RWPE1 (cell line): ENCODE measurements at regions not wholly inside any gene's neighbourhood (a gene's known extent, or its start where the extent isn't known, plus 50 kb on each side); places are given as distances from the start of the nearest gene placed in this dataset.

Experiments used
- CTCF ChIA-PET: fragments of 350-600 bp; sonication (Branson Sonifier 250); formaldehyde crosslinking; extraction: SDS; loops from one replicate; lab custom pipeline; 2021; lab: Yijun Ruan, JAX
- POLR2A ChIA-PET: fragments of 400-600 bp; formaldehyde crosslinking; extraction: SDS; loops from one replicate; lab custom pipeline; 2020; ENCODE audit warnings: antibody characterized with exemption; ENCODE audit not compliant: low non-redundant PET; lab: Yijun Ruan, JAX
- DNase-seq: peaks from one replicate; pipeline ENCODE4 v3.0.0; 2012; ENCODE audit warnings: low spot score
- H3K27ac ChIP-seq: fragments of 450-650 bp; 2 replicates; pipeline ENCODE4 v1.5.1; 2017
- TF ChIP-seq, protein P1 (sequence below): fragments of 450-650 bp; conservative IDR thresholded peaks from 2 replicates; pipeline ENCODE4 v1.5.1; 2017; ENCODE audit warnings: low read depth, mild to moderate bottlenecking

- POLR2A ChIA-PET, result no interaction called here
- CTCF ChIA-PET, result interaction anchor here (0.9 kb wide), 1 partner anchor 322 kb away, joined by 4 read pairs; no protein-coding TSS in a partner anchor
- TF ChIP-seq, protein P1, sequence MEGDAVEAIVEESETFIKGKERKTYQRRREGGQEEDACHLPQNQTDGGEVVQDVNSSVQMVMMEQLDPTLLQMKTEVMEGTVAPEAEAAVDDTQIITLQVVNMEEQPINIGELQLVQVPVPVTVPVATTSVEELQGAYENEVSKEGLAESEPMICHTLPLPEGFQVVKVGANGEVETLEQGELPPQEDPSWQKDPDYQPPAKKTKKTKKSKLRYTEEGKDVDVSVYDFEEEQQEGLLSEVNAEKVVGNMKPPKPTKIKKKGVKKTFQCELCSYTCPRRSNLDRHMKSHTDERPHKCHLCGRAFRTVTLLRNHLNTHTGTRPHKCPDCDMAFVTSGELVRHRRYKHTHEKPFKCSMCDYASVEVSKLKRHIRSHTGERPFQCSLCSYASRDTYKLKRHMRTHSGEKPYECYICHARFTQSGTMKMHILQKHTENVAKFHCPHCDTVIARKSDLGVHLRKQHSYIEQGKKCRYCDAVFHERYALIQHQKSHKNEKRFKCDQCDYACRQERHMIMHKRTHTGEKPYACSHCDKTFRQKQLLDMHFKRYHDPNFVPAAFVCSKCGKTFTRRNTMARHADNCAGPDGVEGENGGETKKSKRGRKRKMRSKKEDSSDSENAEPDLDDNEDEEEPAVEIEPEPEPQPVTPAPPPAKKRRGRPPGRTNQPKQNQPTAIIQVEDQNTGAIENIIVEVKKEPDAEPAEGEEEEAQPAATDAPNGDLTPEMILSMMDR, result no peak
- no peak overlapping the region for H3K27ac ChIP-seq
- no peak for DNase-seq
Observed at GRCh38 chr17:79410681-79411080, 200.2 kb downstream of the RBFOX3 start.

DNA sequence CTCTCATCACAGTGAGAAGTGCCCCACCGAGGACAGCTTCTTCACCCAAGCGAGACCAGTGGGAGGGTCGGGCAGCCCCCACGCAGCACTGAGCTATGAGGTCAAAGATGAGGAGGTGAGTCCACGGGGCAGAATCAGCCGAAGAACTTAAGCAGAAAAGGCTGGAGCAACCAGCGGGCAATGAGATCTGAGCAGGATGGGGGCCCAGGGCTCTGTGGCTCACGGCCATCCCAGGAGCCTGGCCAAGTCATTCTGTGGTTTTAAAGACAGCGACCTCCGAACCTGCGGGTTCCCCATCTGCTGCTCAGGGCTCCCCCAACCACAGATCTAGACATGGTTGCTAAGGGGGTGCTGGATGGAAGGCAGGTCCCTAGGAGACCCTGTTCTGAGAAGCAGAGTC lies 202.6 kb downstream of the RBFOX3 start:
- no peak for DNase-seq
- CTCF ChIA-PET, result interaction anchor here (0.7 kb wide), 1 partner anchor 17 kb away, joined by 3 read pairs; no protein-coding TSS in a partner anchor
- TF ChIP-seq, protein P1, result no peak
- POLR2A ChIA-PET, result interaction anchor here (1.1 kb wide), 1 partner anchor 11 kb away, joined by 9 read pairs; no protein-coding TSS in a partner anchor
- no peak overlapping the region for H3K27ac ChIP-seq

DNA sequence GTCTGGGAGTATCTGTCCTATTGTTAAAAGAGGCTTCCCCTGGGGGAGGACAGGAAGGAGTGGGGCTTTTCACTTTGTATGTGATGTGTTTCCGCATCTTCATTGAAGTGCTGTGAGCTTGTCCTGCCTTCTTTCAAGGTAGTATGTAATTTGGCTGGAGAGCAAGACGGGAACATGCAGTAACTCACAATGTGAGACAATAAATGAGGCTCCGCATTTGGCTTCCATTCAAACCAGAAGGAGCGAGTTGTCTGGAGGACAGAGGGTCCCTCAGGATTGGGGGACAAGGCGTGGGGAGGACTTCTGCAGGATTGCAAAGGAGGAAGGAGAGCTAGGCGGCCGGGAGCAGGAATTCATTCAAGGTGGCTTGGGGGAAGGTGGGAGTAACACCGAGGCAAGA lies 203.5 kb downstream of the RBFOX3 start:
- POLR2A ChIA-PET, result interaction anchor here (1.1 kb wide), 1 partner anchor 10 kb away, joined by 9 read pairs; no protein-coding TSS in a partner anchor
- TF ChIP-seq, protein P1, result no peak
- CTCF ChIA-PET, result interaction anchor here (0.6 kb wide), 1 partner anchor 1782 kb away, joined by 8 read pairs; no protein-coding TSS in a partner anchor
- H3K27ac ChIP-seq, result no peak overlapping the region
- DNase-seq, result no peak

DNA sequence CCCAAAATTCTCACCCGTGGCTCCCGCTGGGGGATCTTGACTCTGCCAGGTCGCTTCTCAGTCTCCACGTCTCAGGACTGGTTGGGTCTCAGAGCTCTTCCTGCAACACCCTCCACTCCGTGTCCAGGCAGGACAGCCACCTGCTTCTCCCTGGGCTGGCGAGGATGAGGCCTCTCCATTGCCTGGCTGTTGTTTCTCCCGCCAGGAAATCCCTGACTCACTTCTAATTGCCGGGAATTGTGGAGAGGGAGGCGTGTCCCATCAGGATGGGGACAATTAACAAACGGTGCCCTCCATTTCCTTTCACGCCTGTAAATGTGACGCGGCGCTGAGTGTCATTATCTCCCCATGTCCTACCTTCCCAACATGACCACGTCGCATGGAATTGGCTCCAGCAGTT lies 204.5 kb downstream of the RBFOX3 start:
- ChIA-PET CTCF (interaction anchor here (0.7 kb wide), 1 partner anchor 14 kb away, joined by 4 read pairs; no protein-coding TSS in a partner anchor), POLR2A (no interaction called here)
- TF ChIP-seq, protein P1, result no peak

DNA sequence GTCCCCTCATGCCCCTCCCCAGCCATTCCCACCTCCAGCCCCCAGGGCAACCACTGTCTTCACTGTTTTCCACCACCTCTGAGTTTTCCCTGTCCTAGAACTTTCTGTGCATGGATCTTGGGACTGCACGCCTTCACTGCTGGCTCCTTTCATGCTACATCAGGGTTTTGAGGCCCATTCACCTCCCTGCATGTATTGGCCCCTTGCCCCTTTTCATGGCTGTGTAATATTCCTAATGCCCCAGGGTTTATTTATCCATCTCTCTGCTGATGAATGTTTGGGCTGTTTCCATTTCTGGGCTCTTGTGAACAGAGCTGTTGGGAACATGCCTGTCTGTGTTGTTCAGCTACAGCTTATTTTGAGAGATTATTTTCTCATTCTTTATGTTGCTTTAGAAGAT lies 205.0 kb downstream of the RBFOX3 start:
- no peak for DNase-seq
- ChIA-PET CTCF (interaction anchor here (0.6 kb wide), 2 partner anchors 23 to 1567 kb away, joined by 3 read pairs; no protein-coding TSS in a partner anchor), POLR2A (no interaction called here)
- H3K27ac ChIP-seq, result no peak overlapping the region
- TF ChIP-seq, protein P1, result no peak

More for the DNA sequence above, 204.5 kb downstream of the RBFOX3 start:
- no peak overlapping the region for H3K27ac ChIP-seq
- DNase-seq, result no peak

- TF ChIP-seq, protein P1, result no peak
- no peak overlapping the region for H3K27ac ChIP-seq
- POLR2A ChIA-PET, result no interaction called here
- CTCF ChIA-PET, result interaction anchor here (0.7 to 4.9 kb wide), 2 partner anchors 13 to 225 kb away, joined by 5 to 39 read pairs; no protein-coding TSS in a partner anchor
- no peak for DNase-seq
Observed at GRCh38 chr17:79404136-79404911, 206.5 kb downstream of the RBFOX3 start.
